ENCODE measurements at regions not wholly inside any gene's neighbourhood (a gene's known extent, or its start where the extent isn't known, plus 50 kb on each side); places are given as distances from the start of the nearest gene placed in this dataset.
"Not testable (repeated sequence)": the region's sequence is repeated elsewhere in the genome, so short reads cannot be mapped to it uniquely, and the experiment has no call there.

DNA sequence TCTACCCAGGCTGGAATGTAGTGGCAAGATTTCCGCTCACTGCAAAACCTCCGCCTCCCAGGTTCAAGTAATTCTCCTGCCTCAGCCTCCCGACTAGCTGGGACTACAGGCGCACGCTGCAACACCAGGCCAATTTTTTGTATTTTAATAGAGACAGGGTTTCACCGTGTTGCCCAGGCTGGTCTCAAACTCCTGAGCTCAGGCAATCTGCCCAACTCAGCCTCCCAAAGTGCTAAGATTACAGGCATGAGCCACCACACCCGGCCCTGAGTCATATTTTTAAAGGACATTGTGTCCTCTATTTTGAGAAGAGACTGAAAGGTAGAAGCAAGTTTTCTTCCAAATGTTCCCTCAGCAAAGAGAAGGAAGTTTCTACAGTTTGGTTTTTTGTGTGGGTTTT is 227.1 kb downstream of the KCTD12 start:
- H3K4me1 ChIP-seq (ENCODE audit: insufficient read depth, low read length); H3K4me3 ChIP-seq (ENCODE audit: low read length); H3K9me3 ChIP-seq (ENCODE audit: insufficient read depth, low read depth, low read length); H3K27me3 ChIP-seq (ENCODE audit: insufficient read depth, low read length); H3K36me3 ChIP-seq (ENCODE audit: insufficient read depth, low read length); H3K27ac ChIP-seq (ENCODE audit: low read depth, low read length); H3K9ac ChIP-seq (ENCODE audit: low read depth, low read length): not testable (repeated sequence)
- 94% methylated on average over 7 of the region's 7 CpGs for WGBS

DNA sequence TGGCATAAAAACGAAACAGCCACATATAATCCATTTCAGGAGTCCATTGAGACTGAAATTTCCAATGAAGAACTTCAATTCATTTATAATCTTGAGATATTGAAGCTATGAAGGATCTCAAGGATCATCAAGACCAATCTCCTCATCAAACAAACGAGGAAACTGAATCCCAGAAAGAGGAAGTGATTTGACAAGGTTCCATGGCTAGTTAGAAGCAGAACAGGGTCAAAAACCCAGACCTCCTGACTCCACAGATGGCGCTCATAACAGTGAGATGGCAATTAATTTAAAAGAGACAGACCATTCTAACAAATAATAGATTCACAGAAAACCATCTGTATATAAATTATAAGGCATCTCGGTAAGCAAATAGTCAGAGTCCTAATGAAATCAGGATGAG is 229.7 kb downstream of the KCTD12 start:
- H3K4me1 ChIP-seq (ENCODE audit: insufficient read depth, low read length), result no peaks in the 10 kb centered on the region
- H3K9ac ChIP-seq (ENCODE audit: low read depth, low read length), result no peak overlapping the region
- H3K36me3 ChIP-seq (ENCODE audit: insufficient read depth, low read length), result no peaks in the 10 kb centered on the region
- no peak overlapping the region for H3K4me3 ChIP-seq (ENCODE audit: low read length)
- WGBS, result 72% methylated on average over 2 of the region's 4 CpGs
- no peaks in the 10 kb centered on the region for H3K9me3 ChIP-seq (ENCODE audit: insufficient read depth, low read depth, low read length)
- H3K27ac ChIP-seq (ENCODE audit: low read depth, low read length), result no peak overlapping the region
- no peaks in the 10 kb centered on the region for H3K27me3 ChIP-seq (ENCODE audit: insufficient read depth, low read length)

DNA sequence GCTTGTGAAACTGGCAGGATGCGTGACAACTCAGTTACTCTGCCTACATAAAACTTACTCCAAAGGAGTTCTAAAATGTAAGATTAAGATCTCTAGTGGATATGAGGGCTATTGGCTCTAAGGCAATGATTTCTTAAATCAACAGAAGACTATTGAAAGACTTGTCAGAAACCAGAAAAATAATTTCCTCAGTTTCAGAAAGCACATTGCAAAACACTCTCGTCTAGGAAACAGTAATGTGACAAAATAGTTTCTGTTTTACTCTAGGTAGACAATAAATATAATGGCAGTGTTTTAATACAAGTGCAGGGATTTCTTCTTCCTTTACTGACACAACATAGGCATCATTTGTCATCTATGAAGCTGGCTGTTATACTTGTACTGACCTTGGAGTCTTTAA is 230.1 kb downstream of the KCTD12 start:
- H3K27me3 ChIP-seq (ENCODE audit: insufficient read depth, low read length), result no peaks in the 10 kb centered on the region
- no peak overlapping the region for H3K4me3 ChIP-seq (ENCODE audit: low read length)
- no peaks in the 10 kb centered on the region for H3K4me1 ChIP-seq (ENCODE audit: insufficient read depth, low read length)
- H3K9ac ChIP-seq (ENCODE audit: low read depth, low read length), result no peak overlapping the region
- H3K36me3 ChIP-seq (ENCODE audit: insufficient read depth, low read length), result no peaks in the 10 kb centered on the region
- H3K9me3 ChIP-seq (ENCODE audit: insufficient read depth, low read depth, low read length), result no peaks in the 10 kb centered on the region
- no peak overlapping the region for H3K27ac ChIP-seq (ENCODE audit: low read depth, low read length)
- WGBS, result no CpG with 5 or more reads among the region's 2 CpGs

DNA sequence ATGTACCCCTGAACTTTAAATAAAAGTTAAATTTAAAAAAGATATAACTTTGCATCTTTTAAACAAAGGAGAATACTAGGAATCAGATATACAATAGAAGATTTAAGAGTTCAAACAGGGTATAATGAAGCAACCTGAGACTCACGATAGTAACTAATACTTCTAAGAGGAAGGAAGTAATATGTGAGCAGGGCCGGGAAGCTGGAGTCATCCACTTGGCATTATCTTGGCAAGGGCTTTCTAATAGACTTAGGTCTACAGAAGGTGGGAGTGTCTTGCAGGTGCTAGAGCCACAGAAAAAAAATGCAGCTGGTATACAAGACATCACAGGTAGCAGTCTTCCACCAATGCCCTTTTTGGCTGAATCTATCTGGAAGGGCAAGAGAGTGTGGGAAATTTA is 231.9 kb downstream of the KCTD12 start:
- Histone ChIP-seq H3K27me3 (ENCODE audit: insufficient read depth, low read length) (no peaks in the 10 kb centered on the region), H3K9ac (ENCODE audit: low read depth, low read length) (no peak overlapping the region), H3K9me3 (ENCODE audit: insufficient read depth, low read depth, low read length) (no peaks in the 10 kb centered on the region), H3K27ac (ENCODE audit: low read depth, low read length) (no peak overlapping the region), H3K36me3 (ENCODE audit: insufficient read depth, low read length) (no peaks in the 10 kb centered on the region), H3K4me1 (ENCODE audit: insufficient read depth, low read length) (no peaks in the 10 kb centered on the region), H3K4me3 (ENCODE audit: low read length) (no peak overlapping the region)
- 96% methylated on average over 2 of the region's 2 CpGs for WGBS

DNA sequence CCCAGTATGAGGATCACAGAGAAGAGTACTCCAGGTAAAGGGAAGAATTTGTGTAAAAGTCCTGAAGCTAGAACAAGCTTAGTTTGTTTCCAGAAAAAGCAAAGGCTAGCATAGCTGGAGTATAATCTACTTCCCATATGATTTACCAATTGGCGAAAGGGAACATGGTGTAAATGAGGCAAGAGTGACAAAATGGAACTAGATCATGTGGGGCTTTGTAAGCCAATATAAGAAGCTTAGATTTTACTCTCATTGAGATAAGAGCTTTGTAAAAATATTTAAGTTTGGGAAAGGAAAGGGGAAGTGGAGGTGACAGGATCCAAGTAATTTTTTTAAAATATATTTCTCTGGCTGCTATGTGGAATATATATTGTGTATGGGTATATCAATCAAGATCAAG is 234.9 kb downstream of the KCTD12 start:
- H3K9ac ChIP-seq (ENCODE audit: low read depth, low read length), result no peak overlapping the region
- 89% methylated on average over 1 of the region's 1 CpG for WGBS

DNA sequence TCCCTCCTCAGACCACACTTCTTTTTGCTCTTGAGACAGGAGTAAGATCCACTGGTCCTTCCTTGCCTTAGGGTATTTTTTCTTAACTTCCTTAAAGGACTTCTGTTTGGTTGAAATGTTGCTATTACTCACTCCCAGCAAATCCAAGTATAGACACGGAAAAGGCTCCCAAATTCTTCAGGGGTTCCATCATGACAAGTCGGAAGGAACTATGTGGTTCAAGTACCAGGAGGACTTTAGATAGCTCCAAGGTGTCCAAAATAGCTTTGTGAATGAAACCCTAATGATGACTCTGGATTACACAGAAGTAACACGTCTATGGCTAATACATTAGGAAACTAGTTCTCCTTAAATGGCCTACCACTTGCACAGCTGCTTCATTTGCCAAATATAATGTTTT is 238.7 kb downstream of the KCTD12 start:
- no peaks in the 10 kb centered on the region for H3K4me1 ChIP-seq (ENCODE audit: insufficient read depth, low read length)
- no peak overlapping the region for H3K9ac ChIP-seq (ENCODE audit: low read depth, low read length)

More for the DNA sequence above, 234.9 kb downstream of the KCTD12 start:
- Histone ChIP-seq H3K27ac (ENCODE audit: low read depth, low read length) (no peak overlapping the region), H3K27me3 (ENCODE audit: insufficient read depth, low read length) (no peaks in the 10 kb centered on the region), H3K36me3 (ENCODE audit: insufficient read depth, low read length) (no peaks in the 10 kb centered on the region), H3K4me3 (ENCODE audit: low read length) (no peak overlapping the region), H3K9me3 (ENCODE audit: insufficient read depth, low read depth, low read length) (no peaks in the 10 kb centered on the region), H3K4me1 (ENCODE audit: insufficient read depth, low read length) (no peaks in the 10 kb centered on the region)

DNA sequence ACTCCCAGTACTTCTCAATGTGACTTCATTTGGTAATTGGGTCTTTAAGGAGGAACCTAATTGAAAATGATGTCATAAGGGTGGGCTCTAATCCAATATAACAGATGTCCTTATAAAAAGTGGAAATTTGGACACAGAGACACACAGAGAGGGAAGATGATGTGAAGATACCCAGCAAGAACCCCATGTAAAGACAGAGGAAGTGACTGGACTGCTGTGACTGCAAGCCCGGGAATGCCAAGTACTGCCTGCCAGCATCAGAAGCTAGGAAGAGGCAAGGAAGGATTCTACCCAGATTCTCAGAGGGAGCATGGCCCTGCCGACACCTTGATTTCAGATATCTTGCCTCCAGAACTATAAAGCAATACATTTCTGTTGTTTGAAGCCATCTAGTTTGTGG is 239.3 kb downstream of the KCTD12 start:
- 93% methylated on average over 2 of the region's 2 CpGs for WGBS
- Histone ChIP-seq H3K9ac (ENCODE audit: low read depth, low read length) (no peak overlapping the region), H3K36me3 (ENCODE audit: insufficient read depth, low read length) (no peaks in the 10 kb centered on the region), H3K4me1 (ENCODE audit: insufficient read depth, low read length) (no peaks in the 10 kb centered on the region), H3K27me3 (ENCODE audit: insufficient read depth, low read length) (no peaks in the 10 kb centered on the region), H3K27ac (ENCODE audit: low read depth, low read length) (no peak overlapping the region), H3K9me3 (ENCODE audit: insufficient read depth, low read depth, low read length) (no peaks in the 10 kb centered on the region), H3K4me3 (ENCODE audit: low read length) (no peak overlapping the region)

More for the DNA sequence above, 238.7 kb downstream of the KCTD12 start:
- Histone ChIP-seq H3K36me3 (ENCODE audit: insufficient read depth, low read length) (no peaks in the 10 kb centered on the region), H3K27me3 (ENCODE audit: insufficient read depth, low read length) (no peaks in the 10 kb centered on the region), H3K27ac (ENCODE audit: low read depth, low read length) (no peak overlapping the region), H3K9me3 (ENCODE audit: insufficient read depth, low read depth, low read length) (no peaks in the 10 kb centered on the region), H3K4me3 (ENCODE audit: low read length) (no peak overlapping the region)
- 94% methylated on average over 3 of the region's 3 CpGs for WGBS

DNA sequence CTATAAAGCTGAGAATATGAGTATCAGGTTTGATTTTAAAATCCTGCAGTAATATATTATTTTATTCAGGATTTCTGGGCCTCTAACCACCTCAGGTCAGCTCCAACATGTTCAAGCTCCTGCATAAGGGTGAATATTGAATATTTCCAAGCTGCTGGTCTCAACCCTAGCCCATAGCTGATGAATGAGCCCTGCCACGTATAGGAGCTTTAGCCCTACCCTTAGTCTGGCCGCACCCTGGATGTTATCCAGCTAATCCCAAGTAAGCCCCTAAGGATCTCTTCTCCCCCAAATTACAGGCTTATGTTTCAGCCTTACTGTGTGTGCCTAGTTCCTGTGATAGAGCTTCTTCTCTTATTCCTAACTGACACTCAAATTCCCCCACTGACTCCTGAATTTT is 240.6 kb downstream of the KCTD12 start:
- H3K27me3 ChIP-seq (ENCODE audit: insufficient read depth, low read length), result no peaks in the 10 kb centered on the region
- H3K27ac ChIP-seq (ENCODE audit: low read depth, low read length), result no peak overlapping the region
- H3K4me1 ChIP-seq (ENCODE audit: insufficient read depth, low read length), result no peaks in the 10 kb centered on the region
- H3K36me3 ChIP-seq (ENCODE audit: insufficient read depth, low read length), result no peaks in the 10 kb centered on the region
- 90% methylated on average over 2 of the region's 2 CpGs for WGBS
- no peak overlapping the region for H3K9ac ChIP-seq (ENCODE audit: low read depth, low read length)
- H3K4me3 ChIP-seq (ENCODE audit: low read length), result no peak overlapping the region
- H3K9me3 ChIP-seq (ENCODE audit: insufficient read depth, low read depth, low read length), result no peaks in the 10 kb centered on the region

DNA sequence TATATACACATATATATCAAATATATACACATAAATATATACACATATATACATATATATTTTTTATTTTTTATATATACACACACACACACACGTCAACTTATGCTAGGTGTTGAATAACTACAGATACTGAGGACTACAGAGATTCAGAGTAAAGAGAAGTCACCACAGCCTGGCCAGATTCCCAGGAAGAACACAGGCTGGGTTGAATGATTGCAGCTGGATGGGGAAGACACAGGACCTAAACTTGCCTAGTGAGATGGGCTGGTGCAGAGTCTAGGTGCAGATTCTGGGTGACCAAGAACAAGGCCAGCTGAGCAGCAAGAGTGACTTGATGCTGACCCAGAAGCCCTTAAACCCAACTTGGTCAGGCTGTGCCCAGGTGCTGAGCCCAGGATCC is 241.3 kb downstream of the KCTD12 start:
- Histone ChIP-seq H3K36me3 (ENCODE audit: insufficient read depth, low read length) (no peaks in the 10 kb centered on the region), H3K9me3 (ENCODE audit: insufficient read depth, low read depth, low read length) (no peaks in the 10 kb centered on the region), H3K27ac (ENCODE audit: low read depth, low read length) (no peak overlapping the region), H3K9ac (ENCODE audit: low read depth, low read length) (no peak overlapping the region), H3K27me3 (ENCODE audit: insufficient read depth, low read length) (no peaks in the 10 kb centered on the region), H3K4me1 (ENCODE audit: insufficient read depth, low read length) (no peaks in the 10 kb centered on the region), H3K4me3 (ENCODE audit: low read length) (no peak overlapping the region)
- no CpG with 5 or more reads among the region's 1 CpG for WGBS

DNA sequence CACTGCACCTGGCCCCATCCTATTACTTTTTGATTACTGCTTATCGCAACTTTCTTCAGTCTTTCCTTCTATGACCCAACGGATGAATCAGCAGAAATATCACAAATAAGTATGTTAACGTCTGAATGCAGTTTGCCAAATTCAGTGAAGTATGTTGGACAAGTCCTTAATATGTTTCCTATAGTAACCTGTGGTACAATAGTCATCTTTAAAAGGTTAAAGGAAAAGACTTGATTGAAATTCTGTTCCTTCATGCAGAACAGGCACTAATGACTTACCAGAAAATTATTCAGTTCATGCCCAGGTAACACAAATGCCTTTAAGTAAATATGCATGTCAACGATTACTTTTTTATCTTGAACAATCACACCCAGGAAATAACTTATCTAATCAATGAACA is 242.6 kb downstream of the KCTD12 start:
- no peak overlapping the region for H3K27ac ChIP-seq (ENCODE audit: low read depth, low read length)
- H3K4me1 ChIP-seq (ENCODE audit: insufficient read depth, low read length), result no peaks in the 10 kb centered on the region
- H3K4me3 ChIP-seq (ENCODE audit: low read length), result no peak overlapping the region
- no peaks in the 10 kb centered on the region for H3K36me3 ChIP-seq (ENCODE audit: insufficient read depth, low read length)
- no peaks in the 10 kb centered on the region for H3K9me3 ChIP-seq (ENCODE audit: insufficient read depth, low read depth, low read length)
- no peak overlapping the region for H3K9ac ChIP-seq (ENCODE audit: low read depth, low read length)
- no peaks in the 10 kb centered on the region for H3K27me3 ChIP-seq (ENCODE audit: insufficient read depth, low read length)
- WGBS, result 98% methylated on average over 4 of the region's 4 CpGs

DNA sequence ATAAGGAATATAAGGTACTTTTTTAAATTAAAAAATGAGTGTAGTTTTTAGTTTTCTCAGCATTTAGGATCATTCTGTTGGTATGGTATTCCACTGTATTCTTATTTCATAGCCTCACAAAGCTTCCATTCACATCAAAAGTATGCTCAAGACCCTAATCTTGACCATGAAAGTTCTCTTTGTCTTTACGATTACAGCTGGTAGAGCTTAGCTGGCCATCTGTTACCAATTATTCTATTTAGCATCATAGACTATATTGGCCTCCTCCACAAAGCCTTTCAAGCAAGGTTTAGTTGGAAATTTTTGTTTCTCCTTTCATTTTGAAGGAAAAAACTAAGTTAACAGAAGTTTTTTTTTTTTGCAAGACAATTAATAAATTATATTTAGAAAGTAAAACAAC is 245.1 kb downstream of the KCTD12 start:
- 93% methylated on average over 1 of the region's 1 CpG for WGBS
- H3K9me3 ChIP-seq (ENCODE audit: insufficient read depth, low read depth, low read length), result no peaks in the 10 kb centered on the region
- H3K4me3 ChIP-seq (ENCODE audit: low read length), result no peak overlapping the region
- H3K36me3 ChIP-seq (ENCODE audit: insufficient read depth, low read length), result no peaks in the 10 kb centered on the region
- no peaks in the 10 kb centered on the region for H3K27me3 ChIP-seq (ENCODE audit: insufficient read depth, low read length)
- no peak overlapping the region for H3K9ac ChIP-seq (ENCODE audit: low read depth, low read length)
- no peaks in the 10 kb centered on the region for H3K4me1 ChIP-seq (ENCODE audit: insufficient read depth, low read length)
- no peak overlapping the region for H3K27ac ChIP-seq (ENCODE audit: low read depth, low read length)

DNA sequence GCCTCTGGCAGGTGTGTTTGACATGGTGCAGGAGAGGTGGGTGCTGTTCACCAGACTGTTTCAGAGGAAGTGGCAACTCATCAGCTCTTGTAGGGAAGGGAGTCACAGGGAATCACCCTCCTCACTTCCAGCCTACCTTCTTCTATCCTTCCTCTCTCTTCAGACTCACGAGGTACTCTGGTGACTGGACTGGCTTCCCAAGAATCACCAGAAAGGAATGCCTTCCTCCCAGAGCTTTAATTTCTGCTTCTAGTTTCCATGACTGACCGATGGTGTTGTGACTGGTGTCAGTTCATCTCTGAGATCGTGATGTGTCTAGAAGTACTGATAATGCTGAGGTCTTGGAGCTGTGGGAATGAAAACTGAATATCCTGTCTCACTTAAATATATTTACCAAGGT is 247.3 kb downstream of the KCTD12 start:
- 69% methylated on average over 3 of the region's 3 CpGs for WGBS

More for the DNA sequence above, 247.3 kb downstream of the KCTD12 start:
- no peak overlapping the region for H3K4me3 ChIP-seq (ENCODE audit: low read length)
- no peak overlapping the region for H3K9ac ChIP-seq (ENCODE audit: low read depth, low read length)
- H3K4me1 ChIP-seq (ENCODE audit: insufficient read depth, low read length), result no peaks in the 10 kb centered on the region
- H3K9me3 ChIP-seq (ENCODE audit: insufficient read depth, low read depth, low read length), result no peaks in the 10 kb centered on the region
- H3K36me3 ChIP-seq (ENCODE audit: insufficient read depth, low read length), result no peaks in the 10 kb centered on the region
- no peaks in the 10 kb centered on the region for H3K27me3 ChIP-seq (ENCODE audit: insufficient read depth, low read length)
- no peak overlapping the region for H3K27ac ChIP-seq (ENCODE audit: low read depth, low read length)

Measured in HUES64 (cell line).